ENCODE measurements at regions not wholly inside any gene's neighbourhood (a gene's known extent, or its start where the extent isn't known, plus 50 kb on each side); places are given as distances from the start of the nearest gene placed in this dataset.

GRCh38 chr5:164578911-164579310, 1073.5 kb downstream of the MAT2B start:
- no peaks in the 10 kb centered on the region for H3K27me3 ChIP-seq (ENCODE audit: control insufficient read depth, extremely low read depth, insufficient read depth, low read length)
- no peaks in the 10 kb centered on the region for H3K9me3 ChIP-seq (ENCODE audit: control insufficient read depth, low read depth, low read length)
- dilution Hi-C loops (cut with MboI; ENCODE audit: extremely low pct_ligation_motif_present, low sequenced_read_pairs) = no loop called here
- TF ChIP-seq, protein P1, sequence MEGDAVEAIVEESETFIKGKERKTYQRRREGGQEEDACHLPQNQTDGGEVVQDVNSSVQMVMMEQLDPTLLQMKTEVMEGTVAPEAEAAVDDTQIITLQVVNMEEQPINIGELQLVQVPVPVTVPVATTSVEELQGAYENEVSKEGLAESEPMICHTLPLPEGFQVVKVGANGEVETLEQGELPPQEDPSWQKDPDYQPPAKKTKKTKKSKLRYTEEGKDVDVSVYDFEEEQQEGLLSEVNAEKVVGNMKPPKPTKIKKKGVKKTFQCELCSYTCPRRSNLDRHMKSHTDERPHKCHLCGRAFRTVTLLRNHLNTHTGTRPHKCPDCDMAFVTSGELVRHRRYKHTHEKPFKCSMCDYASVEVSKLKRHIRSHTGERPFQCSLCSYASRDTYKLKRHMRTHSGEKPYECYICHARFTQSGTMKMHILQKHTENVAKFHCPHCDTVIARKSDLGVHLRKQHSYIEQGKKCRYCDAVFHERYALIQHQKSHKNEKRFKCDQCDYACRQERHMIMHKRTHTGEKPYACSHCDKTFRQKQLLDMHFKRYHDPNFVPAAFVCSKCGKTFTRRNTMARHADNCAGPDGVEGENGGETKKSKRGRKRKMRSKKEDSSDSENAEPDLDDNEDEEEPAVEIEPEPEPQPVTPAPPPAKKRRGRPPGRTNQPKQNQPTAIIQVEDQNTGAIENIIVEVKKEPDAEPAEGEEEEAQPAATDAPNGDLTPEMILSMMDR (optimal IDR thresholded peaks at IDR 0.05 in 1 of 3, IDR thresholded peaks at IDR 0.05 in 1 of 3, conservative IDR thresholded peaks at IDR 0.05 in 1 of 3; ENCODE audit: extremely low read depth in 1 of 3, insufficient read depth in 2 of 3, low read length in 3 of 3) = no peak
- TF ChIP-seq EZH2 (IDR thresholded peaks at IDR 0.05; ENCODE audit: low read length) = no peak
- no peak overlapping the region for H3K4me3 ChIP-seq (ENCODE audit: control insufficient read depth in 2 of 3, extremely low read depth in 1 of 3, insufficient read depth in 2 of 3, low read depth in 1 of 3, low read length in 3 of 3)
- H3K9ac ChIP-seq (ENCODE audit: control insufficient read depth, extremely low read depth, insufficient read depth, low read length) = no peak overlapping the region
- no peaks in the 10 kb centered on the region for H3K9me1 ChIP-seq (ENCODE audit: control insufficient read depth, extremely low read depth, insufficient read depth, low read length)
- H4K20me1 ChIP-seq (ENCODE audit: control insufficient read depth, extremely low read depth, insufficient read depth, low read length) = no peaks in the 10 kb centered on the region
- no peaks in the 10 kb centered on the region for H3K4me1 ChIP-seq (ENCODE audit: control insufficient read depth, extremely low read depth, insufficient read depth, low read length)
- H3K27ac ChIP-seq (ENCODE audit: control insufficient read depth, insufficient read depth, low read length) = no peak overlapping the region
- no peaks in the 10 kb centered on the region for H3K36me3 ChIP-seq (ENCODE audit: control insufficient read depth in 2 of 2, extremely low read depth in 1 of 2, insufficient read depth in 2 of 2, low read length in 2 of 2)
- no peak overlapping the region for H3K4me2 ChIP-seq (ENCODE audit: control insufficient read depth, extremely low read depth, insufficient read depth, low read depth, low read length)
- no peak for DNase-seq (ENCODE audit: low read depth, low spot score)
- H3K79me2 ChIP-seq (ENCODE audit: control insufficient read depth, insufficient read depth, low read length) = no peaks in the 10 kb centered on the region
- no peak for FAIRE-seq
- no peak overlapping the region for H2AFZ ChIP-seq (ENCODE audit: control insufficient read depth, low read length)

GRCh38 chr5:164580155-164580554, 1074.7 kb downstream of the MAT2B start:
- Histone ChIP-seq H3K79me2 (ENCODE audit: control insufficient read depth, insufficient read depth, low read length) (no peaks in the 10 kb centered on the region), H3K4me2 (ENCODE audit: control insufficient read depth, extremely low read depth, insufficient read depth, low read depth, low read length) (no peak overlapping the region), H3K27ac (ENCODE audit: control insufficient read depth, insufficient read depth, low read length) (no peak overlapping the region), H3K4me1 (ENCODE audit: control insufficient read depth, extremely low read depth, insufficient read depth, low read length) (no peaks in the 10 kb centered on the region), H3K9me3 (ENCODE audit: control insufficient read depth, low read depth, low read length) (no peaks in the 10 kb centered on the region), H3K27me3 (ENCODE audit: control insufficient read depth, extremely low read depth, insufficient read depth, low read length) (no peaks in the 10 kb centered on the region), H4K20me1 (ENCODE audit: control insufficient read depth, extremely low read depth, insufficient read depth, low read length) (no peaks in the 10 kb centered on the region), H2AFZ (ENCODE audit: control insufficient read depth, low read length) (no peak overlapping the region), H3K4me3 (ENCODE audit: control insufficient read depth in 2 of 3, extremely low read depth in 1 of 3, insufficient read depth in 2 of 3, low read depth in 1 of 3, low read length in 3 of 3) (no peak overlapping the region), H3K9ac (ENCODE audit: control insufficient read depth, extremely low read depth, insufficient read depth, low read length) (no peak overlapping the region), H3K9me1 (ENCODE audit: control insufficient read depth, extremely low read depth, insufficient read depth, low read length) (no peaks in the 10 kb centered on the region), H3K36me3 (ENCODE audit: control insufficient read depth in 2 of 2, extremely low read depth in 1 of 2, insufficient read depth in 2 of 2, low read length in 2 of 2) (no peaks in the 10 kb centered on the region)
- DNase-seq (ENCODE audit: low read depth, low spot score) (no peak), FAIRE-seq (no peak)
- no peak for TF ChIP-seq EZH2 (IDR thresholded peaks at IDR 0.05; ENCODE audit: low read length)
- dilution Hi-C loops (cut with MboI; ENCODE audit: extremely low pct_ligation_motif_present, low sequenced_read_pairs) = no loop called here

DNA sequence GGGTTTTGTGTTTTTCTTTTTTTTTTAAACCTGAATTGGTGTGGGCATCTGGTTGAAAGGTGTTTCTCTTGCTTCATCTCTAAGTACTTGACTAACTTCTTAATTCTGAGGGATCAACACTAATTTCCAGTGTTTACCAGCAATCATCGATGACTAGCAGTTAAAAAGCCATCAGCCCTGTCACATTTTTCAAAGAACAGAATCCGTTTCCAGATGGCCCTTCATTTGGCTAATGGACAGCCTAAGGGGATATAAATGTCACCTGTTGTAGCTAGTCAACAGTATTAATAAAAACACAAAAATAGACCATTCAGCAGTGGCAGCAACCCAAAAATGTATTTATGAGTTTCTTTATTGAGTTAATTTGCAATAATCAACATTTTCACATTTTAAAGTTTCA, 1076.5 kb downstream of the MAT2B start:
- Histone ChIP-seq H3K79me2 (ENCODE audit: control insufficient read depth, insufficient read depth, low read length) (no peaks in the 10 kb centered on the region), H3K27me3 (ENCODE audit: control insufficient read depth, extremely low read depth, insufficient read depth, low read length) (no peaks in the 10 kb centered on the region), H3K4me3 (ENCODE audit: control insufficient read depth in 2 of 3, extremely low read depth in 1 of 3, insufficient read depth in 2 of 3, low read depth in 1 of 3, low read length in 3 of 3) (no peak overlapping the region), H3K9ac (ENCODE audit: control insufficient read depth, extremely low read depth, insufficient read depth, low read length) (no peak overlapping the region), H3K4me2 (ENCODE audit: control insufficient read depth, extremely low read depth, insufficient read depth, low read depth, low read length) (no peak overlapping the region), H3K27ac (ENCODE audit: control insufficient read depth, insufficient read depth, low read length) (no peak overlapping the region), H3K9me1 (ENCODE audit: control insufficient read depth, extremely low read depth, insufficient read depth, low read length) (no peaks in the 10 kb centered on the region), H4K20me1 (ENCODE audit: control insufficient read depth, extremely low read depth, insufficient read depth, low read length) (no peaks in the 10 kb centered on the region), H3K9me3 (ENCODE audit: control insufficient read depth, low read depth, low read length) (no peaks in the 10 kb centered on the region), H3K36me3 (ENCODE audit: control insufficient read depth in 2 of 2, extremely low read depth in 1 of 2, insufficient read depth in 2 of 2, low read length in 2 of 2) (no peaks in the 10 kb centered on the region), H2AFZ (ENCODE audit: control insufficient read depth, low read length) (no peak overlapping the region), H3K4me1 (ENCODE audit: control insufficient read depth, extremely low read depth, insufficient read depth, low read length) (no peaks in the 10 kb centered on the region)
- dilution Hi-C loops (cut with MboI; ENCODE audit: extremely low pct_ligation_motif_present, low sequenced_read_pairs) = no loop called here
- FAIRE-seq (no peak), DNase-seq (ENCODE audit: low read depth, low spot score) (no peak)
- TF ChIP-seq, protein P1 (optimal IDR thresholded peaks at IDR 0.05 in 1 of 3, IDR thresholded peaks at IDR 0.05 in 1 of 3, conservative IDR thresholded peaks at IDR 0.05 in 1 of 3; ENCODE audit: extremely low read depth in 1 of 3, insufficient read depth in 2 of 3, low read length in 3 of 3) = no peak
- TF ChIP-seq EZH2 (IDR thresholded peaks at IDR 0.05; ENCODE audit: low read length) = no peak

Measured in keratinocyte (primary cell).